Nephron progenitor cell (in vitro differentiated cells): ENCODE measurements at regions not wholly inside any gene's neighbourhood (a gene's known extent, or its start where the extent isn't known, plus 50 kb on each side); places are given as distances from the start of the nearest gene placed in this dataset.
"Not testable (repeated sequence)": the region's sequence is repeated elsewhere in the genome, so short reads cannot be mapped to it uniquely, and the experiment has no call there.

Experiments
- DNase-seq: peaks from one replicate; pipeline ENCODE4 v3.0.0; 2021
- H3K27ac Mint-ChIP-seq: 2 replicates; pipeline ENCODE4 v1.8.0; 2021; ENCODE audit warnings: mild to moderate bottlenecking, moderate library complexity, mixed read lengths
- H3K27me3 Mint-ChIP-seq: 2 replicates; pipeline ENCODE4 v1.8.0; 2021; ENCODE audit warnings: mild to moderate bottlenecking, low read depth, mixed read lengths; ENCODE audit not compliant: poor library complexity
- H3K36me3 Mint-ChIP-seq: 2 replicates; pipeline ENCODE4 v1.8.0; 2021; ENCODE audit warnings: low read depth, mixed read lengths
- H3K4me1 Mint-ChIP-seq: 2 replicates; pipeline ENCODE4 v1.8.0; 2021; ENCODE audit warnings: mixed read lengths
- H3K4me3 Mint-ChIP-seq: 2 replicates; pipeline ENCODE4 v1.8.0; 2021; ENCODE audit warnings: mild to moderate bottlenecking, moderate library complexity, mixed read lengths
- H3K9me3 Mint-ChIP-seq: 2 replicates; pipeline ENCODE4 v1.8.0; 2021; ENCODE audit warnings: mild to moderate bottlenecking, moderate library complexity, mixed read lengths
- TF ChIP-seq, protein P1 (sequence below): fragments of 200-600 bp; sonication (generic); IDR thresholded peaks from 2 replicates; pipeline ENCODE4 v1.5.0; 2021; ENCODE audit warnings: antibody characterized with exemption

- Mint-ChIP-seq H3K27me3 (peaks cover 5% of the 10 kb centered on the region), H3K4me3 (no peak overlapping the region), H3K27ac (no peak overlapping the region), H3K9me3 (peaks cover 51% of the 10 kb centered on the region), H3K36me3 (peaks cover 11% of the 10 kb centered on the region), H3K4me1 (no peaks in the 10 kb centered on the region)
- DNase-seq: no peak
- TF ChIP-seq, protein P1, sequence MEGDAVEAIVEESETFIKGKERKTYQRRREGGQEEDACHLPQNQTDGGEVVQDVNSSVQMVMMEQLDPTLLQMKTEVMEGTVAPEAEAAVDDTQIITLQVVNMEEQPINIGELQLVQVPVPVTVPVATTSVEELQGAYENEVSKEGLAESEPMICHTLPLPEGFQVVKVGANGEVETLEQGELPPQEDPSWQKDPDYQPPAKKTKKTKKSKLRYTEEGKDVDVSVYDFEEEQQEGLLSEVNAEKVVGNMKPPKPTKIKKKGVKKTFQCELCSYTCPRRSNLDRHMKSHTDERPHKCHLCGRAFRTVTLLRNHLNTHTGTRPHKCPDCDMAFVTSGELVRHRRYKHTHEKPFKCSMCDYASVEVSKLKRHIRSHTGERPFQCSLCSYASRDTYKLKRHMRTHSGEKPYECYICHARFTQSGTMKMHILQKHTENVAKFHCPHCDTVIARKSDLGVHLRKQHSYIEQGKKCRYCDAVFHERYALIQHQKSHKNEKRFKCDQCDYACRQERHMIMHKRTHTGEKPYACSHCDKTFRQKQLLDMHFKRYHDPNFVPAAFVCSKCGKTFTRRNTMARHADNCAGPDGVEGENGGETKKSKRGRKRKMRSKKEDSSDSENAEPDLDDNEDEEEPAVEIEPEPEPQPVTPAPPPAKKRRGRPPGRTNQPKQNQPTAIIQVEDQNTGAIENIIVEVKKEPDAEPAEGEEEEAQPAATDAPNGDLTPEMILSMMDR: no peak
These were observed 159.5 kb upstream of the ERCC6L2 start for GRCh38 chr9:95715868-95716435.

GRCh38 chr9:95710446-95710845 is 165.0 kb upstream of the ERCC6L2 start:
- DNase-seq: no peak
- H3K27me3 Mint-ChIP-seq: peaks cover 12% of the 10 kb centered on the region
- TF ChIP-seq, protein P1: no peak

GRCh38 chr9:95696701-95697100 is 178.8 kb upstream of the ERCC6L2 start:
- Mint-ChIP-seq H3K4me3 (no peak overlapping the region), H3K27me3 (peaks cover 11% of the 10 kb centered on the region), H3K4me1 (peaks cover 6% of the 10 kb centered on the region), H3K9me3 (peaks cover 27% of the 10 kb centered on the region), H3K27ac (no peak overlapping the region), H3K36me3 (peaks cover 21% of the 10 kb centered on the region)
- no peak for DNase-seq
- TF ChIP-seq, protein P1: no peak

More at GRCh38 chr9:95710446-95710845, 165.0 kb upstream of the ERCC6L2 start:
- Mint-ChIP-seq H3K36me3 (peaks cover 7% of the 10 kb centered on the region), H3K9me3 (peaks cover 21% of the 10 kb centered on the region), H3K4me3 (no peak overlapping the region), H3K27ac (no peak overlapping the region), H3K4me1 (no peaks in the 10 kb centered on the region)

DNA sequence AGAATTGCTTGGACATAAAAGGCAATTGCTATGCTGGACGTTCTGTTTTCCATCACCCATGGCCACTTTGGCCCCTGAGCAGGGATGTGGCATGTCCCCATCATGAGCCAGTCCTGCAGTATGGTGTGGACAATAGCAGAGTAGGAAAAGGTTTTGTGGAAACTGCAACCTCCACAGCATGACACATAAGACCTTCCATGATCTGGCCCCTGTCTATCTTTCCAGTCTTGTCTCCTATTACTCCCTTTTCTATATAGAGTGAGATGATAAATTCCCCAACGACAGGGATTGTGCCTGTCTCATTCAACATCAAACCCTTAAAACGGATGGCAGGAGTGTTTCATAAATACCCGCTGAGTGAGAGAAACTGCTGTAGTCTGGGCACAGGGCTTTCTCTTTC is 174.7 kb upstream of the PTCH1 start:
- peaks cover 10% of the 10 kb centered on the region for H3K36me3 Mint-ChIP-seq
- no peak for DNase-seq
- TF ChIP-seq, protein P1: no peak
- peaks cover 5% of the 10 kb centered on the region for H3K27me3 Mint-ChIP-seq
- H3K9me3 Mint-ChIP-seq: peaks cover 20% of the 10 kb centered on the region
- peaks cover 11% of the 10 kb centered on the region for H3K4me1 Mint-ChIP-seq
- no peak overlapping the region for H3K4me3 Mint-ChIP-seq
- no peak overlapping the region for H3K27ac Mint-ChIP-seq

- Mint-ChIP-seq H3K4me1 (peaks cover 9% of the 10 kb centered on the region), H3K36me3 (no peaks in the 10 kb centered on the region), H3K27ac (no peak overlapping the region), H3K9me3 (peaks cover 8% of the 10 kb centered on the region), H3K4me3 (no peak overlapping the region), H3K27me3 (peaks cover 5% of the 10 kb centered on the region)
- no peak for DNase-seq
- TF ChIP-seq, protein P1: no peak
These were observed 172.9 kb upstream of the PTCH1 start for GRCh38 chr9:95689669-95690068.

GRCh38 chr9:95684516-95684915 is 167.7 kb upstream of the PTCH1 start:
- Mint-ChIP-seq H3K27ac (no peak overlapping the region), H3K27me3 (peaks cover 8% of the 10 kb centered on the region), H3K4me3 (no peak overlapping the region), H3K36me3 (peaks cover 7% of the 10 kb centered on the region), H3K4me1 (peaks cover 9% of the 10 kb centered on the region), H3K9me3 (peaks cover 24% of the 10 kb centered on the region)
- TF ChIP-seq, protein P1: no peak
- DNase-seq: no peak

GRCh38 chr9:95680306-95680705 is 163.5 kb upstream of the PTCH1 start:
- DNase-seq, H3K4me1 Mint-ChIP-seq, H3K27me3 Mint-ChIP-seq, H3K4me3 Mint-ChIP-seq, H3K27ac Mint-ChIP-seq: not testable (repeated sequence)
- H3K36me3 Mint-ChIP-seq: peaks cover 11% of the 10 kb centered on the region
- peaks cover 43% of the 10 kb centered on the region for H3K9me3 Mint-ChIP-seq
